Skeletal muscle satellite cell (primary cell): ENCODE measurements at regions not wholly inside any gene's neighbourhood (a gene's known extent, or its start where the extent isn't known, plus 50 kb on each side); places are given as distances from the start of the nearest gene placed in this dataset.

ENCODE experiments used
- H3K27me3 ChIP-seq: 2 replicates; pipeline ENCODE4 v1.7.0; 2013; ENCODE audit warnings: low read length; ENCODE audit not compliant: control insufficient read depth, insufficient read depth
- H3K36me3 ChIP-seq: 2 replicates; pipeline ENCODE4 v1.7.0; 2013; ENCODE audit warnings: mild to moderate bottlenecking, control low read depth, low read length; ENCODE audit not compliant: insufficient read depth
- H3K4me1 ChIP-seq: 2 replicates; pipeline ENCODE4 v1.7.0; 2013; ENCODE audit warnings: low read length; ENCODE audit not compliant: control insufficient read depth, insufficient read depth
- H3K4me2 ChIP-seq: 2 replicates; pipeline ENCODE4 v1.7.0; 2013; ENCODE audit warnings: mild to moderate bottlenecking, low read length
- H3K4me3 ChIP-seq: 2 replicates; pipeline ENCODE4 v1.7.0; 2013; ENCODE audit warnings: low read length
- H3K9ac ChIP-seq: 2 replicates; pipeline ENCODE4 v1.7.0; 2013; ENCODE audit warnings: mild to moderate bottlenecking, low read depth, low read length, moderate library complexity
- H3K9me3 ChIP-seq: replicated peaks from 2 replicates; pipeline ENCODE4 v1.7.0; 2013; ENCODE audit warnings: mild to moderate bottlenecking, control low read depth, low read length

GRCh38 chr3:103306104-103306503 lies 871.3 kb downstream of the ZPLD1 start:
- no peak overlapping the region for H3K9ac ChIP-seq
- H3K27me3 ChIP-seq: no peaks in the 10 kb centered on the region
- no peak overlapping the region for H3K4me3 ChIP-seq
- no peaks in the 10 kb centered on the region for H3K4me1 ChIP-seq
- H3K9me3 ChIP-seq: no peaks in the 10 kb centered on the region
- H3K36me3 ChIP-seq: no peaks in the 10 kb centered on the region
- H3K4me2 ChIP-seq: no peak overlapping the region

- no peaks in the 10 kb centered on the region for H3K27me3 ChIP-seq
- H3K9ac ChIP-seq: no peak overlapping the region
- no peaks in the 10 kb centered on the region for H3K36me3 ChIP-seq
- H3K4me3 ChIP-seq: no peak overlapping the region
- no peaks in the 10 kb centered on the region for H3K9me3 ChIP-seq
- no peaks in the 10 kb centered on the region for H3K4me1 ChIP-seq
- H3K4me2 ChIP-seq: no peak overlapping the region
Measured at GRCh38 chr3:103308921-103309320, 874.1 kb downstream of the ZPLD1 start.

GRCh38 chr3:103319912-103320311 lies 885.1 kb downstream of the ZPLD1 start:
- H3K9ac ChIP-seq: no peak overlapping the region
- H3K4me1 ChIP-seq: no peaks in the 10 kb centered on the region
- H3K27me3 ChIP-seq: no peaks in the 10 kb centered on the region
- H3K36me3 ChIP-seq: no peaks in the 10 kb centered on the region
- no peak overlapping the region for H3K4me3 ChIP-seq
- no peak overlapping the region for H3K4me2 ChIP-seq
- H3K9me3 ChIP-seq: no peaks in the 10 kb centered on the region

- Histone ChIP-seq H3K4me1 (no peaks in the 10 kb centered on the region), H3K9me3 (no peaks in the 10 kb centered on the region), H3K27me3 (no peaks in the 10 kb centered on the region), H3K4me3 (no peak overlapping the region), H3K9ac (no peak overlapping the region), H3K36me3 (no peaks in the 10 kb centered on the region), H3K4me2 (no peak overlapping the region)
Measured at GRCh38 chr3:103337179-103337845, 902.5 kb downstream of the ZPLD1 start.

GRCh38 chr3:103341078-103341606 lies 906.3 kb downstream of the ZPLD1 start:
- Histone ChIP-seq H3K4me3 (no peak overlapping the region), H3K27me3 (no peaks in the 10 kb centered on the region), H3K9ac (no peak overlapping the region)

GRCh38 chr3:103342205-103342731 lies 907.5 kb downstream of the ZPLD1 start:
- Histone ChIP-seq H3K36me3 (no peaks in the 10 kb centered on the region), H3K27me3 (no peaks in the 10 kb centered on the region), H3K9me3 (no peaks in the 10 kb centered on the region), H3K4me2 (no peak overlapping the region), H3K4me1 (no peaks in the 10 kb centered on the region), H3K9ac (no peak overlapping the region), H3K4me3 (no peak overlapping the region)

More at GRCh38 chr3:103341078-103341606, 906.3 kb downstream of the ZPLD1 start:
- no peaks in the 10 kb centered on the region for H3K9me3 ChIP-seq
- no peak overlapping the region for H3K4me2 ChIP-seq
- no peaks in the 10 kb centered on the region for H3K4me1 ChIP-seq
- H3K36me3 ChIP-seq: no peaks in the 10 kb centered on the region

GRCh38 chr3:103349760-103350159 lies 914.9 kb downstream of the ZPLD1 start:
- Histone ChIP-seq H3K4me2 (no peak overlapping the region), H3K27me3 (no peaks in the 10 kb centered on the region)

GRCh38 chr3:103365467-103365866 lies 930.7 kb downstream of the ZPLD1 start:
- H3K4me1 ChIP-seq: no peaks in the 10 kb centered on the region
- H3K27me3 ChIP-seq: no peaks in the 10 kb centered on the region
- no peaks in the 10 kb centered on the region for H3K9me3 ChIP-seq
- H3K4me2 ChIP-seq: no peak overlapping the region
- H3K9ac ChIP-seq: no peak overlapping the region
- H3K36me3 ChIP-seq: no peaks in the 10 kb centered on the region
- H3K4me3 ChIP-seq: no peak overlapping the region

More at GRCh38 chr3:103349760-103350159, 914.9 kb downstream of the ZPLD1 start:
- H3K9ac ChIP-seq: no peak overlapping the region
- no peaks in the 10 kb centered on the region for H3K36me3 ChIP-seq
- H3K4me1 ChIP-seq: no peaks in the 10 kb centered on the region
- no peak overlapping the region for H3K4me3 ChIP-seq
- H3K9me3 ChIP-seq: no peaks in the 10 kb centered on the region

- no peak overlapping the region for H3K4me3 ChIP-seq
- H3K36me3 ChIP-seq: no peaks in the 10 kb centered on the region
- no peaks in the 10 kb centered on the region for H3K27me3 ChIP-seq
- no peaks in the 10 kb centered on the region for H3K4me1 ChIP-seq
- H3K9ac ChIP-seq: no peak overlapping the region
- H3K4me2 ChIP-seq: no peak overlapping the region
- H3K9me3 ChIP-seq: no peaks in the 10 kb centered on the region
Measured at GRCh38 chr3:103367481-103367880, 932.7 kb downstream of the ZPLD1 start.

GRCh38 chr3:103371411-103371810 lies 936.6 kb downstream of the ZPLD1 start:
- H3K4me3 ChIP-seq: no peak overlapping the region
- H3K4me2 ChIP-seq: no peak overlapping the region
- no peaks in the 10 kb centered on the region for H3K27me3 ChIP-seq
- H3K36me3 ChIP-seq: no peaks in the 10 kb centered on the region
- no peaks in the 10 kb centered on the region for H3K4me1 ChIP-seq
- H3K9ac ChIP-seq: no peak overlapping the region
- H3K9me3 ChIP-seq: no peaks in the 10 kb centered on the region

- H3K4me3 ChIP-seq: no peak overlapping the region
- H3K9me3 ChIP-seq: no peaks in the 10 kb centered on the region
- no peaks in the 10 kb centered on the region for H3K4me1 ChIP-seq
- no peak overlapping the region for H3K4me2 ChIP-seq
- H3K36me3 ChIP-seq: no peaks in the 10 kb centered on the region
- no peak overlapping the region for H3K9ac ChIP-seq
- H3K27me3 ChIP-seq: no peaks in the 10 kb centered on the region
Measured at GRCh38 chr3:103372031-103372430, 937.2 kb downstream of the ZPLD1 start.

GRCh38 chr3:103380391-103380790 lies 945.6 kb downstream of the ZPLD1 start:
- Histone ChIP-seq H3K9ac (no peak overlapping the region), H3K4me3 (no peak overlapping the region), H3K27me3 (no peaks in the 10 kb centered on the region), H3K4me2 (no peak overlapping the region), H3K36me3 (no peaks in the 10 kb centered on the region), H3K4me1 (no peaks in the 10 kb centered on the region), H3K9me3 (no peaks in the 10 kb centered on the region)
